Activated T-cell treated with anti-CD3 and anti-CD28 coated beads, Interleukin-2, amount 50 U/mL, for 72 hours (primary cell): ENCODE measurements at regions not wholly inside any gene's neighbourhood (a gene's known extent, or its start where the extent isn't known, plus 50 kb on each side); places are given as distances from the start of the nearest gene placed in this dataset.
"Not testable (repeated sequence)": the region's sequence is repeated elsewhere in the genome, so short reads cannot be mapped to it uniquely, and the experiment has no call there.

Experiments used
- ATAC-seq, 2 donors: fragments of 150-1000 bp; cut with Tn5 transposase; replicated peaks in 1 of 2; 2 replicates each; pipeline ENCODE4 v1.10.0; 2021; ENCODE audit warnings: moderate library complexity in 2 of 2, mild to moderate bottlenecking in 1 of 2
- DNase-seq, 2 donors: peaks; one replicate each; pipeline ENCODE4 v3.0.0; 2021 to 2022; ENCODE audit warnings: mixed read lengths in 1 of 2
- H3K27ac Mint-ChIP-seq: one replicate; pipeline ENCODE4 v1.8.0; 2022; ENCODE audit warnings: mild to moderate bottlenecking, moderate library complexity, mixed read lengths
- H3K27me3 Mint-ChIP-seq: one replicate; pipeline ENCODE4 v1.8.0; 2022; ENCODE audit warnings: low read depth, mixed read lengths
- H3K36me3 Mint-ChIP-seq, 2 donors: one replicate each; pipeline ENCODE4 v1.8.0; 2022; ENCODE audit warnings: mixed read lengths in 2 of 2, mild to moderate bottlenecking in 1 of 2; ENCODE audit not compliant: insufficient read depth in 2 of 2
- H3K4me1 Mint-ChIP-seq: one replicate; pipeline ENCODE4 v1.8.0; 2022; ENCODE audit warnings: low read depth, mixed read lengths
- H3K4me3 Mint-ChIP-seq, 2 donors: one replicate each; pipeline ENCODE4 v1.8.0; 2022; ENCODE audit warnings: mild to moderate bottlenecking in 2 of 2, mixed read lengths in 2 of 2, moderate library complexity in 2 of 2
- H3K9me3 Mint-ChIP-seq, 2 donors: one replicate each; pipeline ENCODE4 v1.8.0; 2022; ENCODE audit warnings: mixed read lengths in 2 of 2

DNA sequence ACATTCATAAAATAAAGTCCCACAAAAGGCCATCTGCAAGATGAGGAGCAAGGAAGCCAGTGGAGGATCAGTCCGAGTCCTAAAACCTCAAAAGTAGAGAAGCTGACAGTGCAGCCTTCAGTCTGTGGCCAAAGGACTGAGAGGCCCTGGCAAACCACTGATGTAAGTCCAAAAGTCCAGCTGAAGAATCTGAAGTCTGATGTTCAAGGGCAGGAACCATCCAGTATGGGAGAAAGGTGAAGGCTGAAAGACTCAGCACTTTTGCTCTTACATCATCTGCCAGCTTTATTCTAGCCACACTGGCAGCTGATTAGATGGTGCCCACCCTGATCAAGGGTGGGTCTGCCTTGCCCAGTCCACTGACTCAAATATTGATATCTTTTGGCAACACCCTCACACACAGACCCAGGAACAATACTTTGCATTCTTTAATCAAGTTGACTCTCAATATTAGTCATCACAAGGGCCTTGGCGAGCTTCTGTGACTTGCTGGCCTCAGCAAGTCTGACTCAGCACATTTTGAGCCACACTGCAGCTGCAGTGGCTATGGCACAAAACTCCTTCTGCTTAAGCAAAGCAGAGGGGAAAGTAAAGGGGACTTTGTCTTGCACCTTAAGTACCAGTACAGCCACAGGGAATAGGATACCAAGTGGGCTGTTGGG is 1370.3 kb upstream of the CITED2 start:
- Mint-ChIP-seq H3K36me3 (peaks cover 2 to 3% of the 10 kb centered on the region in 2 donors), H3K9me3 (peaks cover 4 to 7% of the 10 kb centered on the region in 2 donors), H3K4me1 (no peaks in the 10 kb centered on the region), H3K27me3 (no peaks in the 10 kb centered on the region), H3K4me3 (no peak overlapping the region), H3K27ac (no peak overlapping the region)
- ATAC-seq (peak in 1 of 2 donors; percentile 39), DNase-seq (no peak)

DNA sequence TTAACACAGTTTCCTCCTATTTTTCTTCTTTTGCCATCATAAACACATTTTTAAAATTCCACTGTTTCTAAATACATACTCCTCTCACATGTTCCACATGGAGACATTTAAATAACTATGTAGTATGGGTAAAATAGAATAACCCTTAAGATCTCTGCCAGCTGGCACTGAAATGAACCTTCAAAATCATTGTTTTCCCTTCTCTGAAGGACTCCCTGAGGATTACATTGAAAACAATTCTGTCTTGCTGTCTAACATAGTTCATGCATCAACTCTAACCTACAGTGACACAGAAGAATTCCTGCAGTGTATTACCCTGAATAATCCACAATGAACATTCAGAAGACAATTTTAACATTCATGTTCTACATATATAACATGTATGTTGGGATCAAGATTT is 1361.8 kb upstream of the CITED2 start:
- Mint-ChIP-seq H3K36me3 (no peaks in the 10 kb centered on the region), H3K9me3 (peaks cover 0 to 2% of the 10 kb centered on the region in 2 donors), H3K27ac (no peak overlapping the region), H3K4me1 (no peaks in the 10 kb centered on the region), H3K27me3 (peaks cover 6% of the 10 kb centered on the region), H3K4me3 (no peak overlapping the region)
- ATAC-seq = no peak
- DNase-seq = no peak

DNA sequence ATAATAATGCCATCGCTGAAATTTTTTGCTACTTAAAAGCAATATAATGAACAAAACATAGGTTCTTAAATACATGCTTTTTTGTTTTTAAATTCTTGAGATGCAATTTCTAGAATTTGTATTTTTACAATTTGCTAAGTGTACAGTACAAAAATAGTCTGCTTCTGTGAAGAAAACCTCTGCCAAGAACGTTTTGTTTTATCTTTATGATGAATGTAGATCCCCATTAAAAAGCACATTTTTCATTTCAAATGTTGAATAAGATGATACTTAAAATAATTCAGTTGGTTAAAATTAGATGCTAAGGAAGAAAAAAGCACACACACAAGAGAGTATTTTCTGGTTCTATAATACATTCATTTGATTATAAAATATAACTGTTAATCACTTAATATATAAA is 1358.5 kb upstream of the CITED2 start:
- DNase-seq = no peak
- Mint-ChIP-seq H3K4me3 (no peak overlapping the region), H3K27ac (no peak overlapping the region), H3K4me1 (no peaks in the 10 kb centered on the region), H3K9me3 (peaks cover 0 to 2% of the 10 kb centered on the region in 2 donors), H3K36me3 (no peaks in the 10 kb centered on the region), H3K27me3 (peaks cover 6% of the 10 kb centered on the region)
- no peak for ATAC-seq

DNA sequence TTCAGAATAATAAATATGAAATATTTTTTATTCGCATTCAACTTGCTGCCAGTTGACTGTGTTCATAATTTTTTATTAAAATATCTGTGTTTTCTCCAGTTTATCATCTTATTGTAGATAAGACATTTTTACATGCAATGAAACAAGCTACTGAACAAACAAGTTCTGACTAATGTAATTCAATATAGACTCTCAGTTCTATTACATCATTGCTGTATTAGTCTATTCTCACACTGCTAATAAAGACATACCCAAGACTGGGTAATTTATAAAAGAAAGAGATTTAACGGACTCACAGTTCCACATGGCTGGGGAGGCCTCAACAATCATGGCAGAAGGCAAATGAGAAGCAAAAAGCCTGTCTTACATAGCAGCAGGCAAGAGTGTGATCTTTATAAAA is 1357.7 kb upstream of the CITED2 start:
- H3K27ac Mint-ChIP-seq = no peak overlapping the region
- peaks cover 6% of the 10 kb centered on the region for H3K27me3 Mint-ChIP-seq
- DNase-seq (no peak), ATAC-seq (no peak)
- H3K4me3 Mint-ChIP-seq = no peak overlapping the region
- H3K4me1 Mint-ChIP-seq = no peaks in the 10 kb centered on the region
- no peaks in the 10 kb centered on the region for H3K36me3 Mint-ChIP-seq
- no peaks in the 10 kb centered on the region for H3K9me3 Mint-ChIP-seq

DNA sequence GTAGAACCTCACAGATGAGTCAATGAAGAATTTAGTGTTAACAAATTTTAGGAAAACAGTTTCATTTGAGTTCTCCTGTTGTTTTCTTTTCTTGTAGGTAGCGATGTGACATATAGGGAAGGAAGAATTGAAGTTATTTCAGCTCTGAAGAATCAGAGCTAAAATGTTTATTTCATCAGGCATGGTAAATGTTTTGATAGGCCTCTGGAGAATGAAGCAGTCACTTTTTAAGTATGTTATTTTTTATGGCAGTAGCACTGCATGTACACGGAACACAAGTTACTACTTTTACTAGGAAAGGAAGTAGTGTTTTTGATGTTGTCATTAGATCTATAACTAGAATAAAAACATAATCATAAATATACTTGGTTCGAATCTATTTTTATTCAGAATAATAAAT is 1357.3 kb upstream of the CITED2 start:
- Mint-ChIP-seq H3K4me1 (no peaks in the 10 kb centered on the region), H3K9me3 (no peaks in the 10 kb centered on the region), H3K27me3 (peaks cover 6% of the 10 kb centered on the region), H3K36me3 (no peaks in the 10 kb centered on the region), H3K27ac (no peak overlapping the region), H3K4me3 (no peak overlapping the region)
- ATAC-seq (no peak), DNase-seq (no peak)

DNA sequence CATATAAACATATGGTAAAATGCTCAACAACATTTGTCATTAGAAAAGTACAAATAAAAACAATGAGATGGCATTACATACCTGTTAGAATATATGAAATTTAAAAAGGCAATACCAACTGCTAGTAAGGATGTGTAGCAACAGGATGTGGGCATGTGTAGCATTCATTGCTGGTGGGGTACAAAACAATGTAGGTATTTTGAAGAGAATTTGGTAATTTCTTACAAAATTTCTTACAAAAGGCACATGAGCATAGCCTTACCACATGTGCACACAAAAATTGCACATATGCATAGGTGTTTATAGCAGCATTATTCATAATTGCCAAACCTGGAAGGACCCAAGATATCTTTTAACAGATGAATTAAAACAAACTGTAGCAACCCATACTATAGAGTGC is 1355.1 kb upstream of the CITED2 start:
- ATAC-seq (no peak), DNase-seq (no peak)
- no peak overlapping the region for H3K27ac Mint-ChIP-seq
- H3K4me3 Mint-ChIP-seq = no peak overlapping the region
- no peaks in the 10 kb centered on the region for H3K27me3 Mint-ChIP-seq
- H3K4me1 Mint-ChIP-seq = no peaks in the 10 kb centered on the region
- H3K36me3 Mint-ChIP-seq = no peaks in the 10 kb centered on the region
- no peaks in the 10 kb centered on the region for H3K9me3 Mint-ChIP-seq

DNA sequence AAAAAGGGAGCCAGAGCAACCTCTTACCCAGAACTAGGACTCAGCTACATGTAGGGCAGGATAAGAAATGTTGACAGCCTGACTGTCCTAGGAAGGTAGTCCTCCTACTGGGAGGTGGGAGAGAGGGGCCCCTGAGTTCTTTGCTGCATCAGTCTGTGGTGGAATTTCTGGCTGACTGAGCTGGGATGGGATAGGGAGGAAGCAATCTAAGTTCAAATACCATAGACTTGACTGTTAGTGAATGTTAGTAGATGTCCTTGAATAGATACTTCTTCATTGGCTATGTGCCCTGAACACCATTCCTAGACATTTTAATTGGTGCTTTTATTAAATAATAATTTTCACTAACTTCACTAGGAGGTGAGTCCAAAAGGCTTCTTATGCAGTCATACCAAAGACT is 1343.6 kb upstream of the CITED2 start:
- no peaks in the 10 kb centered on the region for H3K27me3 Mint-ChIP-seq
- H3K27ac Mint-ChIP-seq = no peak overlapping the region
- H3K4me3 Mint-ChIP-seq = no peak overlapping the region
- ATAC-seq (no peak), DNase-seq (no peak)
- H3K4me1 Mint-ChIP-seq = no peaks in the 10 kb centered on the region
- H3K9me3 Mint-ChIP-seq = peaks cover 3 to 8% of the 10 kb centered on the region in 2 donors
- peaks cover 2 to 6% of the 10 kb centered on the region in 2 donors for H3K36me3 Mint-ChIP-seq

DNA sequence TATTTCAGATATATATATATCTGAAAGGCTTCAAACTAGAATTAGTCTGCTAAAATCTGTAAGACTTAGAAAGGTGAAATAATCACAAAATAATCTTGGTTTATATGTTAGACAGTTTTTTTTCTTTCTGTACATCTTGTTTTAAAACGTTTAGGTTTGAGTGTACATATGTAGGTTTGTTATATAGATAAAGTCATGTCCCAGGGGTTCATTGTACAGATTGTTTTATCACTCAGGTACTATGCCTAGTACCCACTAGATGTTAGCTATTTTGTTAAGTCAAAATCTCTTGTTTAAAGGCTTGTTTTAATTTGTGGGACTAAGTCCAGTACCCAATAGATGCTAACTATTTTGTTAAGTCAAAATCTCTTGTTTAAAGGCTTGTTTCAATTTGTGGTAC is 1339.0 kb upstream of the CITED2 start:
- Mint-ChIP-seq H3K27ac (no peak overlapping the region), H3K9me3 (peaks cover 3 to 8% of the 10 kb centered on the region in 2 donors), H3K36me3 (peaks cover 2 to 6% of the 10 kb centered on the region in 2 donors), H3K4me1 (no peaks in the 10 kb centered on the region), H3K4me3 (no peak overlapping the region), H3K27me3 (peaks cover 2% of the 10 kb centered on the region)
- no peak for DNase-seq
- peak in 1 of 2 donors; percentile 57 for ATAC-seq

DNA sequence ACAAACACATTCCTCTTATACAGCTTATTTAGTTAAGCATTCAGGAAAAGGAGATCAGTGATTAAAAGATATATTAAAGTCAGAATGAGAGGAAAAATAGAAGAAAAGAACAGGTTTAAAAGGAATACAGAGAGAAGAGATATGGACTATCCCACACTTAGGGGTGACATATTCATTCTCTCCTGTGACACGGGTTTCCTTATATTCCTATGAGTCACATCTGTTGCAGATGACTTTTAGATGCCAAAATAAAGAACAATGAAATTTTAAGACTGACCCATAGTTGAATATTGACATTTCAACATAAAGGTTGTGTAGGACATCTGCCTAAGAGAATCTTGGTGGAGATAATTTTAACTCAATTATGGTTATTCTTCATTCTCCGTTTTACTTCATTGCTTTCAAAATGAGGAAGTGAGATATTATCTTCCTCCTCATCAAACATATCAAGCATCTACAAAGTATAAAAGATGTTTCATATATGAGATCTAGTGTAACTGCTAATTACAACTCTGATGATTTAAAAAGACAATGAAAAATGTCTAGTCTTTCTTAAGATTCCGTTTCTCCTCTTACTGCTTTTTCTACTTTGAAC is 1336.7 kb upstream of the CITED2 start:
- H3K9me3 Mint-ChIP-seq = peaks cover 0 to 3% of the 10 kb centered on the region in 2 donors
- H3K4me1 Mint-ChIP-seq = no peaks in the 10 kb centered on the region
- peaks cover 5% of the 10 kb centered on the region for H3K27me3 Mint-ChIP-seq
- no peak overlapping the region for H3K27ac Mint-ChIP-seq
- ATAC-seq = no peak
- no peak for DNase-seq
- H3K36me3 Mint-ChIP-seq = no peaks in the 10 kb centered on the region
- H3K4me3 Mint-ChIP-seq = no peak overlapping the region

DNA sequence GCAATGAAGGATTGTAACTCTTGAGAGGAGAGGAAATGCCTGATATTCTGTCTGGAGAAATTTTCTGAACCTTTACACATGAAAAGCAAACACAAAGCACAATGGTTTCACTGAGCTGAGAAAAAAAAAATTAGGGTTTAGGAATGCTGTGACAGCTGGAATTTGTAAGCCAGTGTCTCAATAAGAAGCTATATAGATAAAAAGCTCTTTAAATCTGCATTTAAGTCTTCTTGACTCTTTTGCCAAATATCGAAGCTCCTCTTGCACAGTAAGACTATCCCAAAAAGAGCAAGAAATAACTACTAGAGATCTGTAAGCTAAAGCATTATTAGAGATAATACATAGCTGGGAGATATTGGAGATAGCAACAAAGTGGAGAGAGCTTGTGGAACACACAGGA is 1334.0 kb upstream of the CITED2 start:
- Mint-ChIP-seq H3K4me3 (no peak overlapping the region), H3K4me1 (no peaks in the 10 kb centered on the region), H3K9me3 (peaks cover 0 to 1% of the 10 kb centered on the region in 2 donors), H3K27ac (no peak overlapping the region), H3K27me3 (peaks cover 5% of the 10 kb centered on the region), H3K36me3 (no peaks in the 10 kb centered on the region)
- ATAC-seq (no peak), DNase-seq (no peak)

DNA sequence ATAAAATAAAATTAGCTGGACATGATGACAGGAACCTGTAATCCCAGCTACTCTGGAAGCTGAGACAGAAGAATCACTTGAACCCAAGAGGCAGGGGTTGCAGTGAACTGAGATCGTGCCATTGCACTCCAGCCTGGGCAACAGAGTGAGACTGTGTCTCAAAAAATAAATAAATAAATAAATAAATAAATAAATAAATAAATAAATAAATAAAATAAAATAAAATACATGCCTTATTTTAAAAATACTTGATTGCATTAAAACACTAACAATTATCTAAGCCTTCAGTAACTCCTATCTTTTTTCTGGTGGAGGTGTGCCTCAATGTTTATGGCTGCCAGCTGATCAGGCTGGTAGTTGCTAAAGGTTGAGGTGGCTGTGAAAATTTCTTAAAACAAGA is 1329.6 kb upstream of the CITED2 start:
- not testable (repeated sequence) for H3K27ac Mint-ChIP-seq, H3K36me3 Mint-ChIP-seq, DNase-seq, ATAC-seq, H3K27me3 Mint-ChIP-seq, H3K4me3 Mint-ChIP-seq, H3K4me1 Mint-ChIP-seq, H3K9me3 Mint-ChIP-seq

DNA sequence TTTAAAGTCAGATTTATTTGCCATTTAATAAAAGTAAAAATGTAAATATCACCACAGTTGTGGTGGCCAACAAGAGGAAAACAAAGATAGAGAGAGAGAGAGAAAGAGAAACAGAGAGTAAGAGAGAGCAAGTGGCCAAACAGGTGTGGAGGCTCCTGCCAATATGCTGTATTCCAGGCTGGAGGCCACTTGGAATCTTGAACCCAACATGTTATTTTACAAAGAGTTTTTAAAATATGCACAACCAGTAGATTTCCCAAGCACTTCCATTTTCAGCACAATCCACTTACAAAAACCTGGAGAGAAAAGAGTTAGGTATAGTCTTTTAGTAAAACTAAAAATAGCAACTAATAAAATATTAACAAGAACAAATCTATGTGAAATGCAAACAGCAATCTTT is 1323.1 kb upstream of the CITED2 start:
- DNase-seq (no peak), ATAC-seq (no peak)
- Mint-ChIP-seq H3K4me3 (no peak overlapping the region), H3K27ac (no peak overlapping the region), H3K9me3 (peaks cover 0 to 3% of the 10 kb centered on the region in 2 donors), H3K4me1 (no peaks in the 10 kb centered on the region), H3K27me3 (no peaks in the 10 kb centered on the region), H3K36me3 (no peaks in the 10 kb centered on the region)

DNA sequence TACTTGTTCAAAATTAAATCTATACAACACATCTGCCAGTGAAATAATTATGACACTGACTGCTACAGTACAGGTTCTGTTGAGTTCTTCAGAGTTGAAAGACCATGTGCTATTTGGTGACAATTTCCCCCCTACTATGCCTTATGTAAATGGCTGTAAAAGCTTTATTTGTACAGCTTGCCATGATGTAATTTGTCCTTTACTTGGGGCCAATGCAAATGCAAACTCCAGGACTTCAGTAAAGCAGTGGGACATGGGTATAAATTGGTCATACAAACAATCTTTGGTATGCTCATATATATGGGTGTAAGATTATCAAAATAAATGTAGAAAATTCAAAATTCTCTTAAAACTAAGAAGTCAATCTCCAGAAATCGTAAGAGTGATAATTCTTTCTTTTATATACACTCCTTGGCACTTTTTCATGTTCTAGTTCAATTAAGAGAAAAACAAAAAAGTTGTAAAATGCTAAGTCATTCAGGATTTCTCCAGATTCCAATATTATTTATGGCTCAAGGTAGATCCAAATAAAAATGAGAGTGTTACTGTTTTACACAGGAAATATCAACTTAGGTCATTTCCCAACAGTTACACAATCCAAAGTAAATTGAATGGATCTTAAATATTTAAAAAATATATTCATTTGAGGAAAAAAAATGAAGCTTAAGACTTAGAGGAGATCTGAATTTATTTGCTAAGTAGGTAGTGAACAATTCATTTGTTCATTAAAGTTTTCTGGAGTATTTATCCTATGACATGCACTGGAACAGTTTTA is 1310.5 kb upstream of the CITED2 start:
- Mint-ChIP-seq H3K4me1 (no peaks in the 10 kb centered on the region), H3K27ac (no peak overlapping the region), H3K27me3 (no peaks in the 10 kb centered on the region), H3K9me3 (no peaks in the 10 kb centered on the region), H3K36me3 (no peaks in the 10 kb centered on the region), H3K4me3 (no peak overlapping the region)
- ATAC-seq = no peak
- DNase-seq = no peak
